Thyroid gland (tissue), 4 donors: ENCODE measurements at regions not wholly inside any gene's neighbourhood (a gene's known extent, or its start where the extent isn't known, plus 50 kb on each side); places are given as distances from the start of the nearest gene placed in this dataset.

Experiments
- POLR2A ChIP-seq, 2 donors: fragments of 450-650 bp; IDR thresholded peaks; one replicate each; pipeline ENCODE4 v1.6.1; 2017; ENCODE audit warnings: antibody characterized with exemption in 2 of 2, mild to moderate bottlenecking in 2 of 2, moderate library complexity in 1 of 2
- TF ChIP-seq, protein P1 (sequence below), 6 experiments: fragments of 200-600 bp in 3 of 6; fragments of 450-650 bp in 3 of 6; sonication (generic) in 3 of 6; IDR thresholded peaks; one replicate each; pipeline ENCODE4 v1.5.1; 2016 to 2019; ENCODE audit warnings: antibody characterized with exemption in 6 of 6, mild to moderate bottlenecking in 2 of 6, inconsistent platforms in 1 of 6, moderate library complexity in 1 of 6

DNA sequence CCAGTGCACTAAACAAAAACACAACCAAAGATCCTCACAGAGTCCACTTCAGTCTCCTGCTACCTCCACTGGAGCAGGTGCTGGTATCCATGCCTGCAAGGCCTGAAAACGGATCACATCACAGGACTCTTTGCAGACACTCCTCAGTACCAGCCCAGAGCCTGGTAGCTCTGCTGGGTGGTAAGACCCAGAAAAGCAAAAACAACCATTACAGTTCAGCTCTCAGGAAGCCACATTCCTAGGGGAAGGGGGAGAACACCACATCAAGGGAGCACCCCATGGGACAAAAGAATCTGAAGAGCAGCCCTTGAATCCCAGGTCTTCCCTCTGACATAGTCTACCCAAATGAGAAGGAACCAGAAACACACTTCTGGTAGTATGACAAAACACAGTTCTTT is 52.5 kb upstream of the PFN2 start:
- TF ChIP-seq, protein P1, sequence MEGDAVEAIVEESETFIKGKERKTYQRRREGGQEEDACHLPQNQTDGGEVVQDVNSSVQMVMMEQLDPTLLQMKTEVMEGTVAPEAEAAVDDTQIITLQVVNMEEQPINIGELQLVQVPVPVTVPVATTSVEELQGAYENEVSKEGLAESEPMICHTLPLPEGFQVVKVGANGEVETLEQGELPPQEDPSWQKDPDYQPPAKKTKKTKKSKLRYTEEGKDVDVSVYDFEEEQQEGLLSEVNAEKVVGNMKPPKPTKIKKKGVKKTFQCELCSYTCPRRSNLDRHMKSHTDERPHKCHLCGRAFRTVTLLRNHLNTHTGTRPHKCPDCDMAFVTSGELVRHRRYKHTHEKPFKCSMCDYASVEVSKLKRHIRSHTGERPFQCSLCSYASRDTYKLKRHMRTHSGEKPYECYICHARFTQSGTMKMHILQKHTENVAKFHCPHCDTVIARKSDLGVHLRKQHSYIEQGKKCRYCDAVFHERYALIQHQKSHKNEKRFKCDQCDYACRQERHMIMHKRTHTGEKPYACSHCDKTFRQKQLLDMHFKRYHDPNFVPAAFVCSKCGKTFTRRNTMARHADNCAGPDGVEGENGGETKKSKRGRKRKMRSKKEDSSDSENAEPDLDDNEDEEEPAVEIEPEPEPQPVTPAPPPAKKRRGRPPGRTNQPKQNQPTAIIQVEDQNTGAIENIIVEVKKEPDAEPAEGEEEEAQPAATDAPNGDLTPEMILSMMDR (IDR thresholded peaks at IDR 0.05): no peak
- TF ChIP-seq POLR2A (IDR thresholded peaks at IDR 0.05): no peak
